ENCODE measurements at regions not wholly inside any gene's neighbourhood (a gene's known extent, or its start where the extent isn't known, plus 50 kb on each side); places are given as distances from the start of the nearest gene placed in this dataset.

DNA sequence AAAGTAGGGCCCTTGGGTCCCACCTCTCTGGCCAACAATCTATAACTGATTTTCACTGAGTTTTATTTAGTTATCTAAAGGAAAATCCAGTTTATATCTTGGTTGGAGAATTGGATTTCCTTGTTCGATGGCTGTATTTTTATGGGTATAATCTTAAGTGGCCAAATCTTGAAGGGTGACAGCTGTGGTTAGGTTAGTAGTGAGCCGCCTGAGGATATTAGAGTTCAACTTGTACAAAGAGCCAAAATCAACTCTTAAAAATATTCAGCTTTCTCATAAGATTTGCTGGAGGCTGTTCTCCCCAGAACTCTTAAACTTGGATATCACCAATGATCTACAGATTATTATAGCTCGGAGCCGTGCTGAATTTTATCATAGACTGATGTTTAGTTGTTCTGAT, 54.6 kb upstream of the UNC5C start:
- Histone ChIP-seq H3K18ac (ENCODE audit: low read length) (no peak overlapping the region), H3K4me1 (ENCODE audit: control insufficient read depth, low read depth, low read length) (no peaks in the 10 kb centered on the region), H2BK5ac (ENCODE audit: low read length) (no peak overlapping the region), H3K36me3 (ENCODE audit: control insufficient read depth, insufficient read depth, low read length) (no peaks in the 10 kb centered on the region), H3K56ac (ENCODE audit: low read length) (no peak overlapping the region), H2BK120ac (ENCODE audit: low read depth, low read length) (no peak overlapping the region), H3K79me1 (ENCODE audit: low read length) (no peaks in the 10 kb centered on the region), H3K9ac (ENCODE audit: low read length) (no peak overlapping the region), H3K4me3 (ENCODE audit: low read length) (no peak overlapping the region), H3K79me2 (ENCODE audit: control insufficient read depth, insufficient read depth, low read length) (no peaks in the 10 kb centered on the region), H3K27ac (ENCODE audit: low read depth, low read length) (no peak overlapping the region), H2BK15ac (replicated peaks; ENCODE audit: low read depth) (no peak overlapping the region), H3K4me2 (ENCODE audit: low read length) (no peak overlapping the region), H3K23ac (ENCODE audit: low read length) (no peak overlapping the region), H3K4ac (ENCODE audit: low read depth, low read length) (no peak overlapping the region), H2AK5ac (ENCODE audit: low read length) (no peak overlapping the region), H3K27me3 (ENCODE audit: insufficient read depth, low read length, poor library complexity) (no peaks in the 10 kb centered on the region), H4K8ac (ENCODE audit: low read depth, low read length) (no peak overlapping the region), H4K5ac (ENCODE audit: low read length) (no peak overlapping the region)
- WGBS (ENCODE audit: extremely low coverage, insufficient coverage, low lambda C conversion rate) = no CpG with 5 or more reads among the region's 4 CpGs
- DNase-seq = no peak

DNA sequence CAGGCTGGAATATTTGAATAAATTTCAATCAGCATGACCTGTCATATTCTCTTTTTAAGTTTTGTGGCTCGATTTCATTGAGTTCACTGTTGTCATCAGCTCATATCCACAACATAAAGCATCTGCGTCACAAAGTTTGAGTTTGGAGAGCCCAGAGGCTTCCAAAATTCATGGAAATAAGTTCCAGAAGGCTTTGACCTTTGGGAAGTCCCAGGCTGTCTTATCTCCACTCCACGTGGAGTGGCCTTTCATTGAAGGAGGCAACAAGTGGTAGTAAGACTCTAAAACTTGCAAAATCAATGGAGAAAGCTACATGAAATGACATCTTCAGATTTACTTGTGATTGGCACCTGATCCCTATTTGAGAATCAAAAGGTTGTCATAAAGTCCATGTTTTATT, 54.1 kb upstream of the UNC5C start:
- H2AK5ac ChIP-seq (ENCODE audit: low read length) = no peak overlapping the region
- no peak for DNase-seq
- H3K4me3 ChIP-seq (ENCODE audit: low read length) = no peak overlapping the region
- H3K79me2 ChIP-seq (ENCODE audit: control insufficient read depth, insufficient read depth, low read length) = no peaks in the 10 kb centered on the region
- no peak overlapping the region for H3K56ac ChIP-seq (ENCODE audit: low read length)
- H3K4ac ChIP-seq (ENCODE audit: low read depth, low read length) = no peak overlapping the region
- WGBS (ENCODE audit: extremely low coverage, insufficient coverage, low lambda C conversion rate) = no CpG with 5 or more reads among the region's 3 CpGs
- no peak overlapping the region for H3K18ac ChIP-seq (ENCODE audit: low read length)
- no peak overlapping the region for H2BK15ac ChIP-seq (replicated peaks; ENCODE audit: low read depth)
- no peaks in the 10 kb centered on the region for H3K27me3 ChIP-seq (ENCODE audit: insufficient read depth, low read length, poor library complexity)
- H2BK5ac ChIP-seq (ENCODE audit: low read length) = no peak overlapping the region
- no peak overlapping the region for H3K27ac ChIP-seq (ENCODE audit: low read depth, low read length)
- H3K4me2 ChIP-seq (ENCODE audit: low read length) = no peak overlapping the region
- no peak overlapping the region for H4K8ac ChIP-seq (ENCODE audit: low read depth, low read length)
- H3K79me1 ChIP-seq (ENCODE audit: low read length) = no peaks in the 10 kb centered on the region
- no peaks in the 10 kb centered on the region for H3K4me1 ChIP-seq (ENCODE audit: control insufficient read depth, low read depth, low read length)
- no peaks in the 10 kb centered on the region for H3K36me3 ChIP-seq (ENCODE audit: control insufficient read depth, insufficient read depth, low read length)
- H2BK120ac ChIP-seq (ENCODE audit: low read depth, low read length) = no peak overlapping the region
- H4K5ac ChIP-seq (ENCODE audit: low read length) = no peak overlapping the region
- H3K9ac ChIP-seq (ENCODE audit: low read length) = no peak overlapping the region
- H3K23ac ChIP-seq (ENCODE audit: low read length) = no peak overlapping the region

DNA sequence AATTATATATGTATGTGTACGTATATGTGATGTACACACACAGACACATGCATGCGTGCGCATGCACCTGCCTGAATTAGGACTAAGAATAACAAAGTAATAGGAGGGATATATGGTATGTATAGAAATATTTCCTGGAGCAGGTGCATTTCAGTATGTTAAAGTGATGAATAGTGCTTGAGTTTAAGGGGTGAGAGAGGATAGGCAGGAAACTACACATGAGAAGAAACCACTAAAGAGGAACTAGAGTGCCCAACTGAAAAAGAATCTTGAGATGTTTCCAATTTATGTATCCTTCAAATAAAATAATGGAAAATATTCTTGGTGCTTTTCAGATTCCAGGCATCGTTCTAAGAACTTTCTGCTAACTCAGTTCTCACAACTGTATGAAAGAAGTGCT, 52.6 kb upstream of the UNC5C start:
- Histone ChIP-seq H3K4ac (ENCODE audit: low read depth, low read length) (no peak overlapping the region), H4K5ac (ENCODE audit: low read length) (no peak overlapping the region), H3K4me1 (ENCODE audit: control insufficient read depth, low read depth, low read length) (no peaks in the 10 kb centered on the region), H3K27me3 (ENCODE audit: insufficient read depth, low read length, poor library complexity) (no peaks in the 10 kb centered on the region), H2BK5ac (ENCODE audit: low read length) (no peak overlapping the region), H3K9ac (ENCODE audit: low read length) (no peak overlapping the region), H3K56ac (ENCODE audit: low read length) (no peak overlapping the region), H3K36me3 (ENCODE audit: control insufficient read depth, insufficient read depth, low read length) (no peaks in the 10 kb centered on the region), H2BK120ac (ENCODE audit: low read depth, low read length) (no peak overlapping the region), H3K18ac (ENCODE audit: low read length) (no peak overlapping the region), H3K4me3 (ENCODE audit: low read length) (no peak overlapping the region), H3K27ac (ENCODE audit: low read depth, low read length) (no peak overlapping the region), H3K4me2 (ENCODE audit: low read length) (no peak overlapping the region), H2BK15ac (replicated peaks; ENCODE audit: low read depth) (no peak overlapping the region), H4K8ac (ENCODE audit: low read depth, low read length) (no peak overlapping the region), H2AK5ac (ENCODE audit: low read length) (no peak overlapping the region), H3K23ac (ENCODE audit: low read length) (no peak overlapping the region), H3K79me1 (ENCODE audit: low read length) (no peaks in the 10 kb centered on the region), H3K79me2 (ENCODE audit: control insufficient read depth, insufficient read depth, low read length) (no peaks in the 10 kb centered on the region)
- WGBS (ENCODE audit: extremely low coverage, insufficient coverage, low lambda C conversion rate) = no CpG with 5 or more reads among the region's 4 CpGs
- DNase-seq = no peak

DNA sequence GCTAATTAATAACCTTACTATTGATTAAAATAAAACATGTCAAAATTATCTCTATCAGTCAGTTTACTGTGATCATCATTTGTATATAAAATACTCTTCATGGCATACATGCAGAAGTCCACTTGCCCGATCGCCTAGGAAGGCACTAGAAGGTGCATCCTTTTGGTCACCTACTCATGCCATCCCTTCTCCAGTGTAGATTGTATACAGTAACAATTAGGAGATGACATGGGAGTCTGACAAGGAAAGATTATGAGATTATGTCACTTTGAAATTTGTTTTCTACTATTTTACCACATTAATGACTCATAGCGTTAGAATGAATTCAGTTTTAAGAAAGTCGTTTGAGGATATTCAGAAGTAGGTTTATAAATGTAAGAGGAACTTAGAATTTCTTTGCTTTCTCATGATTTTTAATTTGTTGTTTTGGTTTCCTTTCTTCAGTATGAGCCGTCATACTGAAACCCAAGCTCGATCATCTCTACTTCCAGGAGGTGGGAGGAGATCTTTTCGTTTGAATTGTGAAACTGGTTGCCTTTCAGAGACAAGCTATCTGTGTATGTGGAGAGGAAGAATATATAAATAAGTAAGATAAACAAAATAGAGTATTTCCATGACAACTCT, 51.1 kb upstream of the UNC5C start:
- H4K5ac ChIP-seq (ENCODE audit: low read length) = no peak overlapping the region
- no peak overlapping the region for H2BK5ac ChIP-seq (ENCODE audit: low read length)
- H3K9ac ChIP-seq (ENCODE audit: low read length) = no peak overlapping the region
- H3K36me3 ChIP-seq (ENCODE audit: control insufficient read depth, insufficient read depth, low read length) = no peaks in the 10 kb centered on the region
- no peaks in the 10 kb centered on the region for H3K27me3 ChIP-seq (ENCODE audit: insufficient read depth, low read length, poor library complexity)
- no peak overlapping the region for H4K8ac ChIP-seq (ENCODE audit: low read depth, low read length)
- no peak overlapping the region for H3K4ac ChIP-seq (ENCODE audit: low read depth, low read length)
- no peak overlapping the region for H2BK120ac ChIP-seq (ENCODE audit: low read depth, low read length)
- no peak overlapping the region for H3K56ac ChIP-seq (ENCODE audit: low read length)
- H3K23ac ChIP-seq (ENCODE audit: low read length) = no peak overlapping the region
- DNase-seq = no peak
- no peaks in the 10 kb centered on the region for H3K4me1 ChIP-seq (ENCODE audit: control insufficient read depth, low read depth, low read length)
- H2AK5ac ChIP-seq (ENCODE audit: low read length) = no peak overlapping the region
- WGBS (ENCODE audit: extremely low coverage, insufficient coverage, low lambda C conversion rate) = no CpG with 5 or more reads among the region's 7 CpGs
- no peaks in the 10 kb centered on the region for H3K79me1 ChIP-seq (ENCODE audit: low read length)
- no peak overlapping the region for H2BK15ac ChIP-seq (replicated peaks; ENCODE audit: low read depth)
- H3K79me2 ChIP-seq (ENCODE audit: control insufficient read depth, insufficient read depth, low read length) = no peaks in the 10 kb centered on the region
- H3K4me3 ChIP-seq (ENCODE audit: low read length) = no peak overlapping the region
- H3K27ac ChIP-seq (ENCODE audit: low read depth, low read length) = no peak overlapping the region
- no peak overlapping the region for H3K4me2 ChIP-seq (ENCODE audit: low read length)
- H3K18ac ChIP-seq (ENCODE audit: low read length) = no peak overlapping the region

Measured in mesendoderm (in vitro differentiated cells).